Activated CD4-positive, alpha-beta T cell treated with anti-CD3 and anti-CD28 coated beads, Interleukin-2, Interleukin-6, amounts not matched to agents 100 ng/mL and 50 ng/mL, durations not matched to agents 16 hours and 8 hours (primary cell): ENCODE measurements at regions not wholly inside any gene's neighbourhood (a gene's known extent, or its start where the extent isn't known, plus 50 kb on each side); places are given as distances from the start of the nearest gene placed in this dataset.
"Not testable (repeated sequence)": the region's sequence is repeated elsewhere in the genome, so short reads cannot be mapped to it uniquely, and the experiment has no call there.

Experiments
- DNase-seq: peaks from one replicate; pipeline ENCODE4 v3.0.0-alpha.2; 2020

DNA sequence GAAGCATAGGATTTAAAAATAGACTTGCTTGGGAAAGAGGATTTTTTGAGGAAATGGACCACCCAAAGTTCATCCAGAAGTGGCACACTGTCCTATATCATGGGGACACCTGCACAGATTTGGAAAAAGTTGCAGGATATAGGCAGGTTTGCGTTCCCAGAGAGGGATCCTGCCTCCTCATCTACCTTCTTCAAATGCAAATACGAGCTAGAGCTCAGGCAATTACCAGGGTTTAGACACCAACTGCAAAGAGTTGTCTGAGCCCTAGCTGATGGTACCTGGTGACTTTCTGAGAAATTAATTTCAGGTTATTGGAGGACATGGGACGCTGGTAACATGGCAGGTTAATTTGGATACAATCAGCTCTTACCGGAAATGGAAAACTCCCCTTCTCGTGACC, 423.7 kb upstream of the MTPN start:
- no peak for DNase-seq

- no peak for DNase-seq
Observed at GRCh38 chr7:136399385-136399784, 422.2 kb upstream of the MTPN start.

GRCh38 chr7:136392856-136393255, 415.7 kb upstream of the MTPN start:
- no peak for DNase-seq

- DNase-seq = no peak
Observed at GRCh38 chr7:136391371-136391770, 414.2 kb upstream of the MTPN start.

DNA sequence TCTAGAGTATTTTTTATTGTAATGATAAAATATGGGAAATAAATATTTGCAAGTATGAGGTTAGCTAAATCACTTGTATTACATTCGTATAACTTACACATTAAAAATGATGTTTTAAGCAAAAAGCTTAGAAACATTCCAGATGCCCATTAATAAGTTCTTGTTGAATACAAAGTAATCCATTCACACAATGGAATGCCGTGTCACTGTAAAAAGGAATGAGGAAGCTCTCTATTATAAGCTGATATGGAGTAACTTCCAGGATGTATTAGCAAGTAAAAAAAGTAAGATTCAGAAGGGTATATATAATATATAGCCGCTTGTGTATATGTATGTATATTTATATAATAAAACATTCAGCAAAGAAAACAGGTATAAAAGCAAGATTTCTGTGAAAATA, 412.8 kb upstream of the MTPN start:
- no peak for DNase-seq

- DNase-seq = no peak
Observed at GRCh38 chr7:136386876-136387275, 409.7 kb upstream of the MTPN start.

DNA sequence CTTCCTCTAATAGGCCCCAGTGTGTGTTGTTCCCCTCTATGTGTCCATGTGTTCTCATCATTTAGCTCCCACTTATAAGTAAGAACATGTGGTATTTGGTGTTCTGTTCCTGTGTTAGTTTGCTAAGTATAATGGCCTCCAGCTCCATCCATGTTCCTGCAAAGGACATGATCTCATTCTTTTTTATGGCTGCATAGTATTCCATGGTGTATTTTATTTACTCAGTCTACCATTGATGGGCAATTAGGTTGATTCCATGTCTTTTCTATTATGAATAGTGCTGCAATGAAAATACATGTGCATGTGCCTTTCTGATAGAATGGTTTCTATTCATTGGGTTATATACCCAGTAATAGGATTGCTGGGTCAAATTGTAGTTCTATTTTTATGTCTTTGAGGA, 394.2 kb upstream of the MTPN start:
- DNase-seq = not testable (repeated sequence)

GRCh38 chr7:136370137-136370536, 393.0 kb upstream of the MTPN start:
- no peak for DNase-seq

GRCh38 chr7:136369225-136369624, 392.1 kb upstream of the MTPN start:
- no peak for DNase-seq

GRCh38 chr7:136359333-136359903, 382.3 kb upstream of the MTPN start:
- no peak for DNase-seq

- DNase-seq = no peak
Observed at GRCh38 chr7:136353287-136353686, 376.1 kb upstream of the MTPN start.

DNA sequence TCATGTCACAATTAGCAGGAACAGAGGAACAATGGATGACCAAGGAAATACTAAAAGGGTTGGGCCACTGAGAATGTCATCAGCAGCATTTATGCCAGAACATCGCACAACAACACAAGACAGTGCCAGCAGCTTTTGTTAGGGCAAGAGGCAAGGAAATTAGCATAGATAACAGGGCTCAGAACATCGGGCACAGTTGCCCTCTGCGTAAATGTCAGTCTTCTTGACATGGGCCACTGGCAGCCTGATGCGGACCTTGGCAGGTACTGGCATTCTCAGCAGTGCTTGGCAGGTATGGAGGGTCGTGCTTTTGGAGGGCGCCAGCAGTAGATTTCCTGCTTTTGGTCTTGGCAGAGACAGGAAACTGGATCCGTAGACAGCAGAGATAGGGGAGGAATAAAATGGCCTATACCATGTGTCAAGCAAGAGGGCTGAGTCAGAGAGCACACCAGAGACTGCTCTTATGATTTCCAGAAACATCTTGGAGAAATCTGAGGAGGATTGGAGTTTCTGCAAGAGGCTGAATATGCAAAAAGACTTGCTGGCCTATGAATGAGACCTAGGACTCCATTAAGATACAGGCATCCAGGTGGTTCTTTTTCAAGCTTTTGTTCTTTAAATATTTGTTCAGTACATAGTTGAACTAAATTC, 371.5 kb upstream of the MTPN start:
- no peak for DNase-seq

DNA sequence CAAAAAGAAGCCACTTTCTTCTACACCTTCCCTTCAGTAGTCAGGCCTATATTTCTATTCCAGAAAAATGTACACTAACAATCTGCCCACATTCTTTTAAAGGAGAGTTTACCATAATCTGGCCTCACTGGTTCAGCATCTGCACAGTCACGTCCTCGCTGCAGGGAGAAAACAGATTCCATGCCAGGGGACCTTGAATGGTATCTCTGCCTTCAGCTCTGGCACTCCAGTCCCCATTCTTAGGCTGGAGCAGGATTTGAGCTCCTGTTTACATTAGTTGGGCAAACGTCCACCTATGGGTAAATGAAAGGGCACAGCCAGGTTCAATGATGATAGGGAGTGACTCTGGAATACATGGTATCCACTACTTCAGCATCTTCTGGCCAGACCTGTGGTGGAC, 371.0 kb upstream of the MTPN start:
- no peak for DNase-seq

DNA sequence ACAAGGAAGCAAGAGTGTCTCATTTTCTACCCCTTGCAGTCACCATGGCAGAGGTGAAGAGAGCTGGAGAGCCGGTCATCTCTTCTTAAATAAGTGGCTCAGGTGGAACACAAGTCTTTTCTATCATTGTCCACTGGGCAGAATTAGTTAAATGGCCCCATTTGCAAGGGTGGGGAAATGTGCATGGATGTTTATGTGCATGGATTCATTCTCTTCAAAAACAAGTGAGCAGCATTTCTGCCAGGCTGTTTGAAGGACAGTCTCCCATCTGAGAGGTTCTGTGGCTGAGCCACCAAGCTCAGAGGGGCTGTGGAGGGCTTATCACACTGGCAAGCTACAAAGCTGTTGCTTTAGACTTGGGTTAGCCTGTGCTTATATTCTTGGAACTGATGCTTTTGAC, 370.3 kb upstream of the MTPN start:
- DNase-seq = no peak

DNA sequence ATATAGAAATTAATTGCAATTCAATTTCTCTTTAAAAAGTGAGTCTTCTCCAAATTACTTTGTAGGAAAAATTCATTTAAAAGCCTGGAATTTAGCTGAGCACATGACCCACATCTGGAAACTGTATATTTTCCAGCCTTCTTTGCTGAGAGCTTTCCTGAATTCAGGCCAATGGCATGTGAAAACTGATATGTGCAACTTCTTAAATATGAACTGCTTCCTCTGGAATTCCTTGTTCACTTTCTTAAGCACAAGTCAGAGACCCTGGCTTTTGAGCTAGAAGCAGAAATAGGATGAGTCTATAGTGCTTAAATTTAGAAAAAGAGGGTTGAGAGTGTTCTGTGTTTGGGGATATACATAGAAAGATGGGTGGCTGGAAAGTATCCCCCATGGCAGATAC, 365.1 kb upstream of the MTPN start:
- DNase-seq = no peak

DNA sequence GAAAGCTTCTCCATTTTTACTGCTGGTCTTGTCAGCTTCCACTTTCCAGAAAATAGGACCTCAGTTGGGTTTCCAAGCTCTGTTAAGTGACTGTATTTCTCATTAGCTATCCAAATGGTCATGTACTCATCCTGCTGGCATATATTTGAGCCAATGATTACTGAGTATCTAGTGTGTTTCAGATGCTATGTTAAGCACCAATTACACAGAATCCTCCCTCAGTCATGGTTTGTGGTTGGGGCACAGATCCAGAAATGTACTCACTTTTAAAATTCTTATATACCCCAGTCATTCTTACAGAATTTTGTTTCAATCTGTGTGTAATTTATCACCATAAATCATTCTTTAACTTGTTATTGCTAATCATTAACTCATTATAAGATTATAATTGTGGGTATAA, 362.3 kb upstream of the MTPN start:
- DNase-seq = no peak

- DNase-seq = no peak
Observed at GRCh38 chr7:136336932-136337331, 359.8 kb upstream of the MTPN start.

GRCh38 chr7:136333636-136334035, 356.5 kb upstream of the MTPN start:
- no peak for DNase-seq

DNA sequence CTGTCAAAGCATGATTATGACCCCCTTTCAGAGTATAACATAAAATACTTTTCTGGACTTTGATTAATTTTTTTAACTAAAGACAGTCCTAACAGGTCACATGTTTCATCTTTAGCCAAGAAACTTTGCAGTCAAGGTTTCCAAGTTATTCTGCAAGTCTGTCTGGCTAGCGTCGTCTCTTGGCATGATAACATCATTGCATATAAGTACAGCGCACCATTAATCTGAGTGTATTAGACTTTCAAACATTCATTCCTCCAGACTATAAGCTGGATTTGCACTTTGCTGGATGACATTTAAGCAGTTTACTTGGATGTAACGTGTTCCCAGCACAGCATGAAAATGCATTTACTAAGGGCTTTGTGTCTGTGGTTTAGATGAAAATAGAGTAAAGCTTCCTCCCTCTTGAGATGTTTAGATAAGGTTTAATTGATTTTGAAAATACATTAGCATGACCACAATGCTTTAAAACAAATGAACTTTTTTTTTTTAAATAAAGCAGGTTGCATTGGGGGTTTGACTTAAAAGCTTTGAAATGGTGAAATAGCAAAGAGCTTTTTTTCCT, 349.0 kb upstream of the MTPN start:
- DNase-seq = no peak

DNA sequence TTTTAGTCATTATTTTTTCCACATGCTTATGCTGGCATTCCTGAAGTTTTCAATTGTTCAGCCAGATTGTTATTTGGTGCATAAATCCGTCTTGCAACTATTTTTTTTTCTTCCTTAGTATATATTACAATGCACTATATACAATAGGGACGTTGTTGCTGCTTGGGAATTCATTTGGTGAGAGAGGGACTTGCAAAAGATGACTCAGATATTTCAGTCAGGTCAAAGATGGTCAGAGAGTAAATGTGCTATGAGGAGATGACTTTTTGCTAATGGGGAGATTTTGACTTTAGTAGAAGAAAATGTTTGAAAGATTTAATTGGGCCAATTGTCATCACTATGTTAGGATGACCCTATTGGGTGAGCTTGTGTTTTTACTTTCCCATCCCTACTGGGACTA, 348.4 kb upstream of the MTPN start:
- no peak for DNase-seq

DNA sequence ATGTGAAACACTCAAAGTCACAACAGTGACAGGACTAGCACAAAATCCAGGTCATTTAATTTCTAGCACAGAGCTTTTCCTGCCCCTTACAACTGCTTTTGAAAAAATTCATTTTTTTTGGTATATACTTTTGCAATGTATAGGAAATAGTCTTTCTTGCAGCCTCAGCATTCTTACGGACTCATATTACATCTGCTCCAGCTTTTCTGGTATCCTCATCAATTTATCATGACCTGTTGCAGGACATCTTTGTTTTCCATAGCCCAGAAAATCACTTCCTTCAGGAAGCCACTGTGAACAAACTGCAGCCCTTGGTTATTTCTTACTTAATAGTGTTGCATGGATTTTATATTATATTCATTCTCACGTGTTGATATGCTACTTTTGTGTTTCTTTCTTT, 347.9 kb upstream of the MTPN start:
- no peak for DNase-seq

GRCh38 chr7:136324073-136324704, 347.0 kb upstream of the MTPN start:
- no peak for DNase-seq

DNA sequence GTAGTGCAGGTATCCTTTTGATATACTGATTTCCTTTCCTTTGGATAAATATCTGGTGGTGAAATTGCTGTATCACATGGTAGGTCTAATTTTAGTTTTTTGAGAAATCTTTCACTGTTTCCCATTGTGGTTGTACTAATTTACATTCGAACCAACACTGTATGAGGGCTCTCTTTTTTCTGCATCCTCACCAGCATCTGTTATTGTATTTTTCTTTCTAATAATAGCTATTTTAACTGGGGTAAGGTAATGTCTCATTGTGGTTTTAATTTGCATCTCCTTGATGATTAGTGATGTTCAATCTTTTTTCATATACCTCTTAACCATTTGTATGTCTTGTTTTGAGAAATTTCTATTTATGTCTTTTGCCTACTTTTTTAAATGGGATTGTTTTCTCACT, 335.4 kb upstream of the MTPN start:
- DNase-seq = no peak

GRCh38 chr7:136309407-136309806, 332.2 kb upstream of the MTPN start:
- no peak for DNase-seq

DNA sequence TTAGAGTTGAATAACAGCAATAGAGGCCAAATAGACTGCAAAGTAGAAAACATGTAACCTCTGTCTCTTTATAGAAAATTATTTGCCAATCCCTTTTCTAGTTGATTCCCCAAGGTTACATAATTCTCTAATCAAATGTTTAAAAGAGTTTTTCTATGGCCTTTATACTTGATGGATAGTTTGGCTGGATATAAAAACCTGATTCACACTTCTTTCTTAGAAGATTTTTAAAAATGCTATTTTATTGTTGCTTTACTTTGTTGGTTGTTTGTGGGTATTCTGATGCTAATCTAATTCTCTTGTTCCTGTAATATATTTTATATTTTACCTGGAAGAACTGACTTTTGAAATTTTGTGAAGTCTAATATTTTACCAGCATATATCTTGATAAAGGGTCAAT, 331.1 kb upstream of the MTPN start:
- DNase-seq = no peak
